HG03378 (cell line): ENCODE measurements at regions not wholly inside any gene's neighbourhood (a gene's known extent, or its start where the extent isn't known, plus 50 kb on each side); places are given as distances from the start of the nearest gene placed in this dataset.

Experiments
- ATAC-seq: cut with Tn5 transposase; IDR thresholded peaks from one replicate; pipeline ENCODE4 v1.9.1; 2021; ENCODE audit warnings: mild to moderate bottlenecking, moderate library complexity; ENCODE audit not compliant: unreplicated experiment

GRCh38 chr1:81126989-81127581, 673.6 kb upstream of the ADGRL2 start:
- ATAC-seq: no peak

- no peak for ATAC-seq
Measured at GRCh38 chr1:81125672-81126071, 675.1 kb upstream of the ADGRL2 start.

- no peak for ATAC-seq
Measured at GRCh38 chr1:81121306-81121705, 679.4 kb upstream of the ADGRL2 start.

- ATAC-seq: no peak
Measured at GRCh38 chr1:81119319-81119718, 681.4 kb upstream of the ADGRL2 start.

GRCh38 chr1:81118550-81118949, 682.2 kb upstream of the ADGRL2 start:
- ATAC-seq: no peak

GRCh38 chr1:81115422-81115821, 685.3 kb upstream of the ADGRL2 start:
- ATAC-seq: no peak

- no peak for ATAC-seq
Measured at GRCh38 chr1:81114191-81114590, 686.5 kb upstream of the ADGRL2 start.

GRCh38 chr1:81113688-81114087, 687.0 kb upstream of the ADGRL2 start:
- no peak for ATAC-seq

GRCh38 chr1:81111818-81112217, 688.9 kb upstream of the ADGRL2 start:
- ATAC-seq: no peak

GRCh38 chr1:81109038-81109437, 691.7 kb upstream of the ADGRL2 start:
- no peak for ATAC-seq

GRCh38 chr1:81097860-81098259, 702.9 kb upstream of the ADGRL2 start:
- ATAC-seq: no peak

GRCh38 chr1:81073580-81073979, 727.2 kb upstream of the ADGRL2 start:
- no peak for ATAC-seq

- ATAC-seq: no peak
Measured at GRCh38 chr1:81071969-81072753, 728.6 kb upstream of the ADGRL2 start.

GRCh38 chr1:81071072-81071858, 729.5 kb upstream of the ADGRL2 start:
- ATAC-seq: no peak

GRCh38 chr1:81069856-81070255, 730.9 kb upstream of the ADGRL2 start:
- ATAC-seq: no peak

- ATAC-seq: no peak
Measured at GRCh38 chr1:81068726-81069125, 732.0 kb upstream of the ADGRL2 start.

- no peak for ATAC-seq
Measured at GRCh38 chr1:81053826-81054225, 746.9 kb upstream of the ADGRL2 start.

GRCh38 chr1:81052162-81052561, 748.6 kb upstream of the ADGRL2 start:
- ATAC-seq: no peak

GRCh38 chr1:81050390-81050789, 750.3 kb upstream of the ADGRL2 start:
- ATAC-seq: no peak

GRCh38 chr1:81044708-81045107, 756.0 kb upstream of the ADGRL2 start:
- no peak for ATAC-seq

GRCh38 chr1:81042225-81042624, 758.5 kb upstream of the ADGRL2 start:
- ATAC-seq: no peak

- ATAC-seq: no peak
Measured at GRCh38 chr1:81034291-81034690, 766.4 kb upstream of the ADGRL2 start.
